IPS-NIHi7 (cell line): ENCODE measurements at regions not wholly inside any gene's neighbourhood (a gene's known extent, or its start where the extent isn't known, plus 50 kb on each side); places are given as distances from the start of the nearest gene placed in this dataset.

Experiments
- DNase-seq: peaks from one replicate; pipeline ENCODE4 v3.0.0; 2012; ENCODE audit warnings: mixed read lengths; ENCODE audit errors: extremely low spot score

DNA sequence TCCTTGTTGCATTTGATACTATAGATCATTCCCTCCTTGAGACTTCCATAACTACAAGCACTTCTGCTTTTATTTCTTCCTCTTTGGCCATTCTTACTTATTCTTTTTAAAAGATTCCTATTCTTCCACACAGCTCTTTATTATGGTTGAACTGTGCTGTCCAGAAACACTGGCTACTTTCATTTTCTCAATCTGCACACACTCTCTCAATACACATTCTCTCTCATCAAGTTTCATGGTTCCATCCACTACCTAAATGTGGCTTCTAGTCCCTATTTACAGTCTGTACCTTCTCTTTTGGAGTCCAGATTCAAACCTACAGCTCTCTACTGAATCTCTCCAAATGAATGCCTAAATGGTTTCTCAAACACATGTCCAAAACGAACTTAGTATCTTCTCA lies 214.3 kb upstream of the RSPO3 start:
- no peak for DNase-seq

DNA sequence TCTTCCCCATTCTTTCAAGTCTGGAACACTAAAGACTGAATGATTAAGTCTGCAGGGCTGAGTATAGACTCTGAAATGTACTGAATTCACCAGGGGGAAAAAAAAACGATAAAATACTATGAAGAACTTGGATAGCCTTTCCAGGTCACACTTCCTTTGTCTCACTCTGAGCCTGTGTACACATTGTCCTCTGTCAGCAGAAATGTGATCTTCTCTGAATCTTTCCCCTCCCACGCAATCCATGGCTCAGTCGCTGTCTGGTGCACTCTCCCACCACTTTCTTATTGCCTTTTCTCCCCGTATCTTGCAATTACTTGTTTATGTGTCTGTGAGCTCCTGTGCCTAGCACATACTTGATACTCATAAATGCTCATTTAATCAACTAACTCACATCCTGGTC lies 212.6 kb upstream of the RSPO3 start:
- DNase-seq, result no peak

DNA sequence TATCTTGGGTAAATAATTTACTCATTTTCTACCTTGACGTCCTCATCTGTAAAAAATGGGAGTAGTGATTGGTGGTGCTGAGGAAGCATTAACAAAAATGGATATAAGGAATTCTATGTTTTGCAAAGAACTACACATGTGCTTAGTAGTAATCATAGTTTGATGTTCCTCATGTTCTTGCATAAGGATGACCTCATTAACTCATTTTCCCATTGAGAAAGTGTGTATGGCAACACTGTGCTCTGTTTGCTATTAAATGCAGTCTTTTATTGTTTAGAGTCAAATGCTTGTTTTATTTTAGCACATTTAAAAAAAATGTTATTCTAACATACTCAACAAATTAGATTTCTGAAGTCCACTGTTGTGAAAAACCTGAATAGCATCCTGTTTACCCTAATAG lies 211.2 kb upstream of the RSPO3 start:
- no peak for DNase-seq

DNA sequence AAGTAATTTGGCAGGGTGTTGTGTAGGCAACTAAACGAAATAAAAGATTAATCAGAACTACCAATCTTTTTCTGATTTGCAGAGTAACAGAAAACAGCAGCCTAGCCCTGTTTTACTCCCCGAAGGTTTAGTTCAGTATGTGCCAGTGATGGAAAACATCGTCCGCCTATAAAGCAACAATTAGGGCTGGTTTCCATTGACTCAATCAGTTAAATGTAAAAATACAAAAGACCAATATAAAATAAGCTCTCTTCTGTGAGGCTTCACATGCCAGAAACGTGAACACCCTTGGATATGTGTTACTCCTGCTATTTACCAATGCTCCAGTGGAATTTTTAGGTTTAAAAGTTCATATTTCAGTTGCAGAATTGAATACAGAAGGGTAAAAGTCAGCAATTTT lies 210.5 kb upstream of the RSPO3 start:
- DNase-seq, result no peak

DNA sequence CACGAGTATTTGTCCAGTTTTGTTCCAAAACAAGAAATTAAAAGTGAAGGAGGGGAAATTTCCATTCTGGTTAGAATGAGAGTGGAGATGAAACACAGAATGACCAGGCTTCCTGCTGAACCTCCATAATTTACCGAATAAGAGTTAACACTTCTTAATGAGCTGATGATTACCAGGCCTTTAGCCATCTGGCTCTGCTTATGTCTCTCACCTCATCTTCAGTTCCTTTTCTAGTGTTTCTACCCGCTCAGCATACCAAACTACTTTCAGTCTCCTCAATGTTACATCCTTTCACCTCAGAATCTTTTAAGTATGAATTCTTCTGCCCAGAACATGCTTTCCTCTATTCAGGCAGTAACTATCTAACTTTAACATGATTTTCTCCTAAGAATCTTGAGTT lies 209.0 kb upstream of the RSPO3 start:
- no peak for DNase-seq

DNA sequence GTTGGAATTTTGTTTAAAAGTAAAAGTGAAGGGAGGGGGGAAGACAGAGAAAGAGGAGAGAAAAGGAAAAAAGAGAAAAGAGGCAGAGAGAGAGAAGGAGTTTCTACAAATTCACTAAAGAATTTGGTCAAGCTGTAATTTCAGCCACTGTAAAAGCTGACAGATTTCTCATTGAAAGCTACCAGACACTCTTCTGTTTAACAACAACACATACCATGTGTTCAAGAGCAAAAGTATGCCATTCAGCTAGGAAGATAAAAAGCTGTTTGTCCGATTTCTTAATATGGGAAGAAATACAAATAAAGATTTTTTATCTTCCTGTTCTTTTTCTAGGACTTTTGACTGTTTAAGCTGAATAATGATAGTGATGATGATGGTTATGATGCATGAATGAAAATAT lies 204.8 kb upstream of the RSPO3 start:
- no peak for DNase-seq

DNA sequence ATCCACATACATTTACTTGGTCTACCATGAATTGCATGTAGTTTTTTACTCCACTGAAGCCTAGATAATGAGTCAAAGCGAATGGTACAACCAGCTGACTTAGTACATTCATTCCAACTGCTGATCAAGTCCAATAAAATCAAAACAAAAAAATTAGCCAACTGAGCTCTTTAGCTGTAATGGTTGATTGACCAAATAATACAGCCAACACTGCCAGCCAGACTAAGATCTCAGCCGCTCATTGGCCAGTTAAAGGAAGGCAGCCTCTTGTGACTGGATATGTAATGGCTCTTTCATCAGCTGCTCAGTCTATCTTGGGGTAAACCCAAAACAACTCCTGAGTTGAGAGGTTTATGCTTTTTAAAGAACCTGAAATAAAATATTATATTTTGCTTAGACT lies 204.3 kb upstream of the RSPO3 start:
- DNase-seq, result no peak

DNA sequence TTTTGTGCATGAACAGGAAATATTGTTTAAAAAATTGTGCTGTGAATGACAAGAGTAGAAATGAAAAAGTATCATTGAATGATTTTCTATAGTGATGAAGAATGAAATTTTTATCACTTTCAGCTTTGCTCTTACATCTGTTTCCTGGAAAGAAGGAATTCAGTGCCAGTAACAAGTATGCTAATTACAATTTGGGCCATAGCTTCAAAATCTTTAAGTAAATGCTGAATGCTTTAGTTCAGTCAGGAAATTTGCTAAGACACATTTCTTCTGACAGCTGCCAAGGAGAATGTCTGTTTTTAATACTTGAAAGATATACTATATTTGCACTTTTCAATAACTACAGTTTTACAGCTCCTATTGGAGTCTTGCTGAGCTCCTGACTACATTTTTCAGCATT lies 203.7 kb upstream of the RSPO3 start:
- DNase-seq, result no peak

DNA sequence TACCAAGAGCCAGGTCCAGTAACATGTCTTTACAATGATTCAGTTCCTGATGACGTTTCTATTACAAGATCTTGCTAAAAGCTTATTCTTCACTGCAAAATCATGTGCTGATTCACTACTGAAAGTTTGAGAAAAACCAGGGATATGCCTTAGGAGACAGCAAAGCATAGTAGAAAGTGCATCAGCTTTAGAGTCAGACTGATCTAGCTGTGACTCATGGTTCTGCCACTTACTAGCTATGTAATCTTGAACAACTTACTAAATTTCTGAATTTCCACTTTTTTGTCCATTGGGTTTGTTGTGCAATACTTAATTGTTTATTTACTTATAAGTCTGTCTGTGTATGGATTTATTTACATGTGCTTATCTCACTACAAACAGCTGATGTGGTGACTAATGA lies 198.5 kb upstream of the RSPO3 start:
- DNase-seq, result no peak

DNA sequence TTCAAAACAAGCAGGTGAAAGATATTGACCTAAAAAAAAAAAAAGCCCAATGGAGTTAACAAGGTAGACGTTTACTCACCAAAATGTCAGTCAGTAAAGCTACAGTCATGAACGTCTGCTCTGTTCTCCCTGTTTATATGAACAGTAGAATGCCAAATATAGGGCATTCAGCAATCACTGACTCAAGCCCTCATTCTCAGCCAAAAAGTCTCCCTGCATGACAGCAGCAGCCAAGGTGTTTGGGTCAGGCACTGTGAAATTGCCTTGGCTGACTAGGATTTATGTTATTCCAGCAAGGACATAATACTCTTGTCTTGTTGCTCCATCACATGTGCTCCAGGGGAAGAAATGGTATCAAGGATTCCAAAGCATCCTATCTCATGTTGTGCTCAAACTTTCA lies 194.7 kb upstream of the RSPO3 start:
- no peak for DNase-seq

DNA sequence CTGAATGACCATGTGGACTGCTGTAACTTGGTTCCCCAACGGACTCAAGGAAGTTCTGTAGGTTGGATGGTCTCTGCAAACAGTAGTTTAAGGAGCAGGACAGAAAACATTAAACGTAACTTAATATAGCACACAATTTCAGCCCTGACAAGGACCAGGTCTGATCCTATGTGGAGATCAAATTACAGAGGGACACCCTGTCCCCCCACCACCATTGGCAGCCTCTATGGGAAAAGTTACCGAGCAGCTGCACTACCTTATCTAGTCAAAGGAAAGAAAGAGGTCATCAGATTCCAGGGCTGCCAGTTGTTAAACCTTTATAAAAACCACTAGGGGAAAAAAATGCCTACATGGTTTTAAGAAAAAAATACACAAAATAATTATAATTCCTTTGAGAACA lies 191.5 kb upstream of the RSPO3 start:
- peak; percentile 18 for DNase-seq

DNA sequence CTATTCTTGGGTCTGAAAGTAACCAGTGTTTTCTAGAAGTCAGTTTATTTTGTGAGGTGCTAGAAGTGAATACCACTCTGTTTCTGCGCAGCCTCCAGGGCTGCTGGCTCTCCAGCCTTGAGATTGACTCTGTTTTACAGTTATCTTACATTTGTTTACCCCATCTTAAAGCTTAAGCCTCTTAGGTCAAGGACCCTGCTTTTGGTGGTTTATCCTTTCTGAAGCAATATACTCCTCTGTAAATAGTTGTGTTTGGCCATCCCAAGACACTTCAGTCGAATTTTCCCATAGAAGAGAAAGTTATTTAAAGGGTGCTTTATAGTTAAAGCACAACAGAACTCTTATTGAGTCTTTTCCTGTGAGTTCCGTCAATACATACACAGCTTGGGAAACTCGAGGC lies 190.6 kb upstream of the RSPO3 start:
- no peak for DNase-seq

DNA sequence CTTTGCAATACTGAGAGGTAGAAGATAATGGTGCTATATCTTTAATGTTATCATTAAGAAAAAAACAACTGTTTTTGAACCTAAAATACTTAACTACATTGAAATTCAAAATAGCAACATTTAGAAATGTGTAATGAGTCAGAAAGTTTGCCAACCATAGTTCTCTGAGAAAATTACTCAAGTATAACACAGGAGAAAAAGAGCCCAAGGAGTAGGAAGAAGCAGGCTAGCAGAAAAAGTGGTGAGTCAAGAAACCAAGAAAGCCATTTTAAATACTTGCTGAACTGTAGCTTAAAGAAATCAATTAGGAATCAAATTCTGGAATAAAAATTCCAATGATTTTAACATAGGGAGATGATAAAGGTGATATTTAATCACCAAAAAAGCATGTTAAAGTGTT lies 181.0 kb upstream of the RSPO3 start:
- DNase-seq, result no peak

DNA sequence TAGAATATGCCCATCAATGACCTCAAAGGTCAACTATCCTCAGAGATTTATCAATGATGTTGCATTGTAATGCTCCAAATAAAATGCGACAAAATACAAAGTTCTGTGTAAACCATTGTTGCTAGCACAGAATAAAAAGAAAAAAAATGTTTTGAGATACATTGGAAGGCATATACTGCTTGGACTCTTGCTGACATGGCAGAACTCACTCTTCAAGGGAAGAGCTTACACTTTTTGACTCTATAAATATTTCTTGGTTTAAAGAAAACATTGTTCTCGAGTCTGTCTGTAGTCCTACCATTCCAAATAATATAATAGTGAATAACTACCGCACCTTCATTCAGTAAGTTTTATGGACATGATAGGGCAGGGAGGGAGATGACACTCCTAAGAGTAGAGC lies 178.7 kb upstream of the RSPO3 start:
- DNase-seq, result no peak

DNA sequence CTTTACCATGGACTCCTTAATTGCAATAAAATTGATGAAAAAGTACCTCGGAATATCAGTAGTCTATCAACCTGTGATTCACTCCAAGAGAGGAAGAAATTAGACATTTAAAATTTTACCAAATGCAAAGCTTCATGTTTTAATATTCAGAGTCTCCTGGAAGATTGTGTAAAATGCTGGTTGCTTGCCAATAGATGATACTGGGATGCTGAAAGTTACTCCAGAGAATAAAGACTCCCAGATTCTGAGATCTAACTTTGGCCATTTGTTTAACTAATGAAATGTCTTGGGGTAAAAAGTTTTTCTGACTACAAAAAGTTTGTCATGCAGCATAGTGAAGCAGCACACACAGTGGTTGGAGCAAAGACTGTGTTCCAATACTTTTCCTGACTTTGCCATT lies 176.7 kb upstream of the RSPO3 start:
- no peak for DNase-seq

DNA sequence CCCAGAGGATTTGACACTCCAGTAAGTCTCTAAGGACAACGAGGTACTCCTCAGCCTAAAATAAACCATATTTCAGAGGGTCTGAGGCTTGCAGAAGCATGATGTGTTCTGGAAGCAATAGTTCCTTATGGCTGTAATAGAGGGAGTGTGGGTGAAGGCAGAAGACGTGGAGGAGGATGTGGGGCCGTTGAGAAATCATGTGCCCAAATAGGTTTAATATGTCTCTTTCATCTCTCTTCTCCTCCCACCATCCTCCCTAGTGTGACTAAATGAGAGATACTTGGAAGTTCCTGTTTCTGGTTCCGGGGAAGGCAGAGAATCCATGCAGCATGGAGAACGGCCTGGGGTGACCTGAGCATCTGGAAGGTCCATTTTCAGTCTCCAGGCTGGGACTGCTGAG lies 174.0 kb upstream of the RSPO3 start:
- DNase-seq, result no peak

DNA sequence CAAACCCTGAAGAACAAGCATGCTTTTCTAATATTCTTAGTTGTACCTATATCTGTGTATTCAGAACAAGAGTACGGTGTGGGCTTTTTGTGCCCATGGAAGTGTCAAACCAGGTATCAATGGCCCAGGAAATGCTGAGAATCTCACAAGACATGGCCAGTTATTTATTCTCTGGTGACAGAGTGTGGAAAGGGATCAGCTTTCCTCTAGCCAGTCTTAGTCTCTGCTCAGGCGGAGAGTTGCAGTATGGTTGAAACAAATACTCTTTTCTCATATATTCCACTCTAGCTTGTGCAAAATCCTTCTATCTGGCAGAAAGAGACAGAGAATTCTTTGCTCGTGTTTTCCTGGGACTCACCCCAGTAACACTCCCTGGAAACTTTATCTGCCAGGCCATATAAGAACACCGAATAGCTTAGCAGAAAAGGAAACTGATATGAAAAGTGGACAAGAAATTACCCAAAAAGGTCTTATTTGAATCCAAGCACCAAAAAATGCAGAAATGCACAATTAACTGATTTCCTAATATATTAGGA lies 173.3 kb upstream of the RSPO3 start:
- DNase-seq, result no peak

DNA sequence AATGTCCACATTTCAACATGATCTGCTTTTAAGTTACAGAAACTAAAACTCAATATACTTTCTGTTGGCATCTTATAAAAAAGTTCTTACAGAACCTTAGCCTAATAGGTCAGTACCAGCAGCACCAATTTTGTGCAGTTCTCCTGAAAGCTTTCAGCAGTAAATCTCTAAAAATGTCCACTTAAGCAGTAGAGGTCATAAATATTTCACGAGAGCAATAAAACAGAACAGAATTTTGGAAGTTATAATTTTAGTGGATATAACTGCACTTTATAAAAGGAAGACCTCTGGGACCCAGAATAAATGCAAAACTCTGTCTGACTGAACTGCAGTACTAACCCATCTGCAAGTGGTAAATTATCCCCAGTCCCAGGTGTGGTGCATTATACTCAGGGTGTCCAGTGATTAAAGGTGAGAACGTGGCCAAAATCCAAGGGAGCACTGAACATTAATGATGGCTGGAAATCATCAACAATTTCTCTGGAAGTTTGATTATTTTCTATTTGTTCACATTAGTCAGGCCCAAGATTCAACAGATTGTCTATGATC lies 172.6 kb upstream of the RSPO3 start:
- DNase-seq, result no peak

DNA sequence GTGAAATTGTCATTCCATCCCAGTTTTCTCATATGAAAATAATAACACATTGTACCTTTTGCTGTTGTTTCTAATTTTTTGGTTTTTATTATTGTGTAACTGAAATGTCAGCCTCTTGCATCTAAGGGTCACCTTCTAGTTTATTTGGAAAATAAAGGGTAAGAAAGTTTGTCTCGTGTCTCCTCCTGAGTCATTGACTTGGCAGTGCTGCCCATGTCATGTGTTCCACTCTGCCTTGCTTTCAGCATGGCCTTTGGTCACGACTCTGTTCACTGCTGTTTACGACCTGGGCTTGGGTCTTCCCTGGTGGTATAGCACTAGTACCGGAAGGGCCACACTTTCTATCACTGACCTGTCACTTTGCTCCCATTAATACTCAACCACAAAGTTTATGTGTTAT lies 171.4 kb upstream of the RSPO3 start:
- no peak for DNase-seq

DNA sequence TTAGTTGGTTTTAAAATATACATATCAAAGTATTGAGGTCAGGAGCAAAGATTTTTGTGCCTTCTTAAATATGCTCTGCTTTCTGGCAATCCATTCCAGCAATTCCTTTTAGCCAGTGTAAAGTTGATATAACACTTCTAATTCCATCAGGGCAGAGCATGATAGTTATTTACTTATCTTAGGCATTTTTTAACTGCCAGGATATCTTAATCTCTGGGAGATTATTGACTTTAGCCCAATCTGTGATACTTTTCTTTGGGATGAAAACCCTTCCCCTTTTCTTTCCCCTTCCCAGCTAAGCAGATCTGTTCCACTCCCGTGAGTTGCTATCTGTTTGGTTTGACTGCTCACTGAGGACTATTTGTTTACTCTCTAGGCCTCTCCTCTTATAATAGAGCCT lies 168.7 kb upstream of the RSPO3 start:
- no peak for DNase-seq

DNA sequence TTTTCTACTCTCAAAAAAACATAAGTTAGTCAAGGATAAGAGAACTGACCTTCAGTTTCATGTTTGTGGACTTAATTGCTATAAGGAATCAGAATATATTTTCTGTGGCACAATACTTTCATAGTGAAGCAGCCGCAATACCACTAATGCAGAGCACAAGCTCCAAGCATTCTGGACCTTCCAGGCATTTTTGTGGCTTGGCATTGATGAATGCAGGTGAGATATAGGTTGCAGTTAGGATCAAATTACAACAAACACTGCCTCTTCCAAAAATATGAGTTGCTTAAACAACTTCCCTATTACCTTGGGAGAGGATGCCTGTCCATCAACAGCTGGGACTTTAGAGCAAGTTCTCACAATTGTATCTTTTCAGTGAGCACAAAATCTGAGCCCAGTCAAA lies 162.8 kb upstream of the RSPO3 start:
- DNase-seq, result no peak

DNA sequence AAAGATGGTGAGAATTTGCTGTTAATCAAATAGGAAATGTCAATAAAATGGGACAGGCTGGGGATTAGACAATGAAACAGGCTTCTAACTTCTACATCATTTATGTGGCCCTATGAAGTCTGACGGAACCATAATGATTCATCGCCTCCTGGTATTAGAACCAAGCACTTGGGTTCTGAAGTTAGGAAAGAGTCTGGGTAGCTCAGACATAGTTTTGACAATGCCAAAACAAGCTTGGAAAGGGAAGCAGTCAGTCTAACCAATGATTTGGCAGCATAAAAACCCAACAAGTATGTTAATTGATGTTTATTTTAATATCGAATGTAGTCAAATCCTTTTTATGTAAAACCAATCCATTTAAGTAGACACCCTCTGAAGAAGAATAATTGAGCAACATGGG lies 160.8 kb upstream of the RSPO3 start:
- DNase-seq, result no peak

DNA sequence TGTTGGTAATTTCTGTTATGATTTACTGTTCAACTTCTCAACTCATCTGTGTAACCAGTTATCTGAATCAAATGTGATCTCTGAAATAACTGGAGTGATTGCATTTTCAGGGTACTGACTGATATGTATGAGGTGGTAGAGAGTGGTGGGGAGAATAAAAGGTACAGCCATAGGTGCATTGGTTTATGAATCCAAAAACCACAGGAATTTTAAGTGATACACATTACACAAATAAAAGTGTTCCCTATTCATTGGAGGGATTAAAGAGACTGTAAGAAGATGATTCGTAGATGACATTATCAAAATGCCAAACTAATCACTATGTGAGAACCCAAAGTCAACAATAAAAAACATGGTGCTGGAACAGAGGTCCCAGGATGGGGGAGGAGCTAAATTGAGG lies 158.7 kb upstream of the RSPO3 start:
- DNase-seq, result no peak

DNA sequence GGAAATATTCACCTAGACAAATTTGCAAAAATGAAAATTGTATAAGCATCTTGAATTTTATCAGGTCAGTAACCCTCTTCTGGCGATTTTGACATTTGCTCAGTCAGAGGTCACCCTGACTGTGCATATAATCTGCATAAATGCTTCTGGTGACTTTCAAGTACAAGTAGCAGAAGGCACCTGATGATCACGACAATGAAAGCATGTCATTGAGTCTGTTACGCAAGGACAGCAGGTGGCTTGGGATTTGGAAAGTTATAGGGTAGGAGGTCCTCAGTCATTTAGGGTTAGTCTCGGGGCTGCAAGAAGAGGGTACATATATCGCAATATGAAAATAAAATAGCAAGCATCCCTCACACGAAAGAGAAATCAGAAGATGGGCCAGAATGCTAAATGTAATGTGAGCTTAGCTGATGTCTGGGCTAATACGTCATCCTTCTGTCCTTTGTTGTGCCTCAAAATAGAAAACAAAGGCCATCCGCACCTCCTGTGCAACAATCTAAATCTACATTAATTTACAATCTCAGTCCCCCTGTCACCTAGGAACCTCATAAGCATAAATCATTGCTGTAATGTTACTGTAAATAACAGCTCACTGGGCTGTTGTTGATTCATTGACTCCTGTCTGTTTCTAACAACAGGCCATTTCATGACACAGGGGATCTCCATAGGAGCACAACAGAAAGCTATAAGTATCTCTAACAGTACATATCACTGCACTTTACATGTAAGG lies 155.2 kb upstream of the RSPO3 start:
- no peak for DNase-seq
